HG03108 (cell line): ENCODE measurements at regions not wholly inside any gene's neighbourhood (a gene's known extent, or its start where the extent isn't known, plus 50 kb on each side); places are given as distances from the start of the nearest gene placed in this dataset.
"Not testable (repeated sequence)": the region's sequence is repeated elsewhere in the genome, so short reads cannot be mapped to it uniquely, and the experiment has no call there.

Experiments used
- ATAC-seq: cut with Tn5 transposase; IDR thresholded peaks from one replicate; pipeline ENCODE4 v1.9.1; 2021; ENCODE audit warnings: moderate library complexity; ENCODE audit not compliant: unreplicated experiment

GRCh38 chr5:152456815-152457443, 51.9 kb upstream of the NMUR2 start:
- no peak for ATAC-seq

GRCh38 chr5:152462021-152462721, 57.1 kb upstream of the NMUR2 start:
- peak; percentile 65 for ATAC-seq

- no peak for ATAC-seq
Observed at GRCh38 chr5:152464048-152464447, 59.0 kb upstream of the NMUR2 start.

GRCh38 chr5:152465140-152465539, 60.1 kb upstream of the NMUR2 start:
- no peak for ATAC-seq

GRCh38 chr5:152466085-152466745, 61.1 kb upstream of the NMUR2 start:
- ATAC-seq: no peak

- no peak for ATAC-seq
Observed at GRCh38 chr5:152470167-152470566, 65.1 kb upstream of the NMUR2 start.

GRCh38 chr5:152472083-152472482, 67.0 kb upstream of the NMUR2 start:
- no peak for ATAC-seq

- ATAC-seq: no peak
Observed at GRCh38 chr5:152474961-152475360, 69.9 kb upstream of the NMUR2 start.

GRCh38 chr5:152477536-152477935, 72.5 kb upstream of the NMUR2 start:
- no peak for ATAC-seq

GRCh38 chr5:152479866-152480265, 74.8 kb upstream of the NMUR2 start:
- ATAC-seq: not testable (repeated sequence)

GRCh38 chr5:152480677-152481076, 75.6 kb upstream of the NMUR2 start:
- peak; percentile 64 for ATAC-seq

GRCh38 chr5:152487130-152487529, 82.1 kb upstream of the NMUR2 start:
- ATAC-seq: no peak

- ATAC-seq: no peak
Observed at GRCh38 chr5:152488869-152489268, 83.8 kb upstream of the NMUR2 start.

- ATAC-seq: no peak
Observed at GRCh38 chr5:152499814-152500535, 94.9 kb upstream of the NMUR2 start.

GRCh38 chr5:152501294-152501693, 96.2 kb upstream of the NMUR2 start:
- no peak for ATAC-seq

GRCh38 chr5:152503206-152503605, 98.1 kb upstream of the NMUR2 start:
- no peak for ATAC-seq

- peak; percentile 73 for ATAC-seq
Observed at GRCh38 chr5:152505442-152506042, 100.5 kb upstream of the NMUR2 start.

- ATAC-seq: no peak
Observed at GRCh38 chr5:152511120-152511519, 106.0 kb upstream of the NMUR2 start.

GRCh38 chr5:152511531-152512132, 106.6 kb upstream of the NMUR2 start:
- no peak for ATAC-seq

- no peak for ATAC-seq
Observed at GRCh38 chr5:152514827-152515397, 109.8 kb upstream of the NMUR2 start.
